ENCODE measurements at regions not wholly inside any gene's neighbourhood (a gene's known extent, or its start where the extent isn't known, plus 50 kb on each side); places are given as distances from the start of the nearest gene placed in this dataset.

GRCh38 chr7:73963252-73963822 is 64.6 kb upstream of the ELN start:
- DNase-seq (ENCODE audit: low read depth): no peak
- TF ChIP-seq, protein P1, sequence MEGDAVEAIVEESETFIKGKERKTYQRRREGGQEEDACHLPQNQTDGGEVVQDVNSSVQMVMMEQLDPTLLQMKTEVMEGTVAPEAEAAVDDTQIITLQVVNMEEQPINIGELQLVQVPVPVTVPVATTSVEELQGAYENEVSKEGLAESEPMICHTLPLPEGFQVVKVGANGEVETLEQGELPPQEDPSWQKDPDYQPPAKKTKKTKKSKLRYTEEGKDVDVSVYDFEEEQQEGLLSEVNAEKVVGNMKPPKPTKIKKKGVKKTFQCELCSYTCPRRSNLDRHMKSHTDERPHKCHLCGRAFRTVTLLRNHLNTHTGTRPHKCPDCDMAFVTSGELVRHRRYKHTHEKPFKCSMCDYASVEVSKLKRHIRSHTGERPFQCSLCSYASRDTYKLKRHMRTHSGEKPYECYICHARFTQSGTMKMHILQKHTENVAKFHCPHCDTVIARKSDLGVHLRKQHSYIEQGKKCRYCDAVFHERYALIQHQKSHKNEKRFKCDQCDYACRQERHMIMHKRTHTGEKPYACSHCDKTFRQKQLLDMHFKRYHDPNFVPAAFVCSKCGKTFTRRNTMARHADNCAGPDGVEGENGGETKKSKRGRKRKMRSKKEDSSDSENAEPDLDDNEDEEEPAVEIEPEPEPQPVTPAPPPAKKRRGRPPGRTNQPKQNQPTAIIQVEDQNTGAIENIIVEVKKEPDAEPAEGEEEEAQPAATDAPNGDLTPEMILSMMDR (IDR thresholded peaks at IDR 0.05; ENCODE audit: low read length, missing control alignments): no peak
- no peak overlapping the region for H3K4me3 ChIP-seq (replicated peaks; ENCODE audit: low read depth, low read length)

DNA sequence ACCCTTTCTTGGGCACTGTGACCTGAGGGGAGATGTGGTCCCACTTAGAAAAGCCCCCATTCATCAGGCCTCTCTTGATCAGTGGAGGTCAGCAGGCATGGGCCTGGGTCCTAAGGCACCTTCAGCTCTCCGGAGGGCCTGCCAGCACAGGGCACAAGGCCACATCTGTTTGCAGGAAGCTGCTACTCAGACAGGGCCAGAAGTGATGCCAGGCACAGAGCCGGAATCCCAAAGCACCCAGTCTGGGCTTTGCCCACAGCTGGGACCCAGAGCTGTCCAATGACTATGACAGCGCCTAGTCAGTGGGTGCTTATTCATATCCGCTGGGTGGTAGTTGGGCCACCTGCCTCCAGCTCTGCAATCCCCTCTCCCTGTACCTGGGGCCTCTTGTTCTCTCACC is 63.2 kb upstream of the ELN start:
- H3K4me3 ChIP-seq (replicated peaks; ENCODE audit: low read depth, low read length): no peak overlapping the region
- TF ChIP-seq, protein P1 (IDR thresholded peaks at IDR 0.05; ENCODE audit: low read length, missing control alignments): no peak
- no peak for DNase-seq (ENCODE audit: low read depth)

GRCh38 chr7:73966062-73966940 is 61.7 kb upstream of the ELN start:
- TF ChIP-seq, protein P1 (IDR thresholded peaks at IDR 0.05; ENCODE audit: low read length, missing control alignments): no peak
- DNase-seq (ENCODE audit: low read depth): no peak
- H3K4me3 ChIP-seq (replicated peaks; ENCODE audit: low read depth, low read length): no peak overlapping the region

GRCh38 chr7:73966941-73967831 is 60.8 kb upstream of the ELN start:
- no peak overlapping the region for H3K4me3 ChIP-seq (replicated peaks; ENCODE audit: low read depth, low read length)
- no peak for DNase-seq (ENCODE audit: low read depth)
- TF ChIP-seq, protein P1 (IDR thresholded peaks at IDR 0.05; ENCODE audit: low read length, missing control alignments): no peak

GRCh38 chr7:73967832-73968290 is 60.1 kb upstream of the ELN start:
- no peak overlapping the region for H3K4me3 ChIP-seq (replicated peaks; ENCODE audit: low read depth, low read length)
- no peak for DNase-seq (ENCODE audit: low read depth)
- TF ChIP-seq, protein P1 (IDR thresholded peaks at IDR 0.05; ENCODE audit: low read length, missing control alignments): no peak

- no peak overlapping the region for H3K4me3 ChIP-seq (replicated peaks; ENCODE audit: low read depth, low read length)
- DNase-seq (ENCODE audit: low read depth): no peak
- TF ChIP-seq, protein P1 (IDR thresholded peaks at IDR 0.05; ENCODE audit: low read length, missing control alignments): no peak
Measured at GRCh38 chr7:73968487-73968886, 59.5 kb upstream of the ELN start.
